HG02588 (cell line): ENCODE measurements at regions not wholly inside any gene's neighbourhood (a gene's known extent, or its start where the extent isn't known, plus 50 kb on each side); places are given as distances from the start of the nearest gene placed in this dataset.

ENCODE experiments used
- ATAC-seq: cut with Tn5 transposase; IDR thresholded peaks from one replicate; pipeline ENCODE4 v1.9.1; 2021; ENCODE audit warnings: mild to moderate bottlenecking, moderate library complexity; ENCODE audit not compliant: unreplicated experiment

GRCh38 chr12:132426349-132427173 is 63.4 kb upstream of the FBRSL1 start:
- ATAC-seq, result no peak

DNA sequence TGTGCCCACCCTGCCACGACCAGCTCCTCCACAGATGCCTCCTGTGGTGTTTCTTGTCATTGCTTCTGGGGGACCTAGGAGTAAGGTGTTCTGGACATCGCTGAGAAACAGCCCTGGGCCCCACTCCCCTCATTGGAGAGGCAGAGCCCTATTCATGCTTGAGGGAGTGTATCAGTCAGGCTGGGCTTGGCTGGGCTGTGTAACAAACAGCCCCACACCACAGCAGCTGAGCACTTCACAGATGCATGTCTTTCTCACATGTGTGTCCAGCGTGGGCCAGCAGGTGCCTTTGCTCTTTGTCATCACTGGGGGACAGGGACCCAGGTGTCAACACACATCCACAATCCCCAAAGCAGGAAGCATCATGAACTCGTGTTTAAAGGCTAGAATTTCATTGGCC is 65.1 kb upstream of the FBRSL1 start:
- no peak for ATAC-seq

- no peak for ATAC-seq
Measured at GRCh38 chr12:132423820-132424645, 65.9 kb upstream of the FBRSL1 start.

DNA sequence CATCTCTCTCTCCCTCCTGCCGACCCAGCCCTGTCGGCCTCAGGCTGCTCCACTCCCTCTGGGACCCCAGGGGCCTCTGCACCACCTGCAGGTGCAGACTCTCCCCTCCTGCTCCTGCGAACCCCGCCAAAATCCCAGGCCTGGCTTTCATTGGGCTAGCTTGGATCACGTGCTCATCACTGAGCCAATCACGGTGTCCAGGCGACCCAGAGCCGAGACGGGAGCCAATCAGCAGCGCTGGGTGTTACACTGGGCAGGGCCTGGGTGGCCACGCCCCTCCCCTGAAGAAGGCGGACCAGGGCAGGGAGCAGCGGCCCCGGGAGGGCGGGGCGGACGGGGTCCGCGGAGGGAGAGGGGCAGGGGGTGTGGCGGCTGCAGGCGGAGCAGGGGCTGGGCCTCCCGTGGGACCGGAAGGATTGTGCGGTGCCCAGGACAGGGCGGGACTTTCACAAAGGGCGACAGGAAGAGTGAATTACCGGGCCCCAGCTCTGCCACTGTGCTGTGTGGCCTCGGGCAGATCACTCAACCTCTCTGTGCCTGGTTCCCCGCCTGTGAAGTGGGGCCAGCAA is 66.6 kb upstream of the FBRSL1 start:
- ATAC-seq, result no peak

DNA sequence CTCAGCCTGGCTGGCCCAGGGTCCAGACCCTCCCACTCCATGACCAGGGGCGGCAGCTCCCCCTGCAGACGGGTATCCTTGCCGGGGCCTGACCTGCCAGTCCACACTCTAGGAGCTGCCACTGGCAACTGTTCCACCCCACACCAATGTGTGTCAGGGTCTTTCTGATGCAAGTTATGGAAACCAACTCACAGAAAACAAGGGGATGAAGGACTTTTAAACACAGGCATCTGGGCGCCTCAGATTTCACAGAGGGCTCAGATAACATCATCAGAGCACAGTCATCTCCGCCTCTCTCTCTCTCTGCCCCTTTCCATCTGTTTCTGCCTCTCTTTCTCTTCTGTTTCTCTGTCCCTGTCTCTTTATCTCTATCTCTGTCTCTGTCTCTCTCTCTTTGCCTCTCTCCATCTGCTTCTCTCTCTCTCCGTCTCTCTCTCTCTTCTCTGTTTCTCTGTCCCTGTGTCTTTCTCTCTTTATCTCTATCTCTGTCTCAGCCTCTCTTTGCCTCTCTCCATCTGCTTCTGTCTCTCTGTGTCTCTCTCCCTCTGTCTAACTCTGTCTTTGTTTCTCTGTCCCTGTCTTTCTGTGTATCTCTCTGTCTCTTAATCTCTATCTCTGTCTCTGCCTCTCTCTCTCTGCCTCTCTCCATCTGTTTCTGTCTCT is 67.4 kb upstream of the FBRSL1 start:
- no peak for ATAC-seq

DNA sequence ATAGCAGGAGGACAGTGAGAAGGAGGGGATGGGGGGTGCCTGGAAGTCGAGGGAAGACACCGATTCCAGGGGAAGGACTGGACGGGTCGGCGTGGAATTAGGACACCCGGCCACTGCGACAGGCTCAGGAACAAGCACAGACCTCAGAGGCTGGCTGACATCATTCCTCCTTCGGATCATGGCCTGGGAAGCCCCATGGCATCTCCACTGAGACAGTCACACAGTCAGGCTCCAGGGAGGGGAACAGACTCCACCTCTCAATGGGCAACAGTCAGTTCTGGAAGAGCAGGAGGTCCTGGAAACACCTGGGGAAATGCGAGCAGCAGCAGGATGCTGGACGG is 67.9 kb upstream of the FBRSL1 start:
- ATAC-seq, result no peak

- ATAC-seq, result no peak
Measured at GRCh38 chr12:132419631-132420246, 70.2 kb upstream of the FBRSL1 start.

GRCh38 chr12:132418393-132418925 is 71.5 kb upstream of the FBRSL1 start:
- ATAC-seq, result no peak

- no peak for ATAC-seq
Measured at GRCh38 chr12:132417741-132418140, 72.2 kb upstream of the FBRSL1 start.

DNA sequence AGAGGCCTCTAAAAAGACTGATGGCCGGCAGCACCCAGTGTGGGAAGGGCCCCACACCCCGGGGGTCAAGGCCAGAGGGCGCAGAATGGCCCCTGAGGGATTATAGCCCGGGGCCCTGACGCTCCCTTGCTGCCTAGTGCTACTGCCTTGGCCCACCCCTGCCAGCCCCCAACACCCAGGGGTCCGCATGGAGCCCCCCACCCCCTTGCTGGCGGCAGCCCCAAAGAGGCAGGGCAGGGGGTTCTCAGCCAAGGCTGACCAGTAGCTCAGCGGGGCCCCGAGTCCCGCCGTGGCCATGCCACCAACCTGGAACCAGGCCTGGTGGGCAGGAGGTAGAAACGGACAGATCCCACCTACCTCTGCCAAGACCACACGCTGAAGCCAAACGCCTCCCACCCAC is 73.1 kb upstream of the FBRSL1 start:
- no peak for ATAC-seq

- no peak for ATAC-seq
Measured at GRCh38 chr12:132416121-132416673, 73.8 kb upstream of the FBRSL1 start.

GRCh38 chr12:132415327-132416120 is 74.4 kb upstream of the FBRSL1 start:
- no peak for ATAC-seq

- peak; percentile 62 for ATAC-seq
Measured at GRCh38 chr12:132414634-132415326, 75.2 kb upstream of the FBRSL1 start.

- no peak for ATAC-seq
Measured at GRCh38 chr12:132413931-132414588, 75.9 kb upstream of the FBRSL1 start.

DNA sequence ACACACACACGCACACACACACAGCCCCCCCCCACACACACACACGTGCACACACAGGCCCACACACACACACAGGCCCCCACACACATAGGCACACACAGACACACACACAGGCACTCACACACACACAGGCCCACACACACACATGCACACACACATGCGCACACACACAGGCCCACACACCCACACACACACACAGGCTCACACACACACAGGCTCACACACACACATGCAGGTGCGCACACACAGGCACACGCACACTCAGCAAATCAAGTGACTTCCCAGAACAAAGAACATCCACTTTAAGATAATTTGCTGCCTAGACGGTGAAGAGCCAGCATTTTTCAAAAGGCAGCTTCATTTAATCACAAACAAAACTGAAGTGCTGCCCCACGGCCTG is 78.5 kb upstream of the FBRSL1 start:
- ATAC-seq, result no peak

DNA sequence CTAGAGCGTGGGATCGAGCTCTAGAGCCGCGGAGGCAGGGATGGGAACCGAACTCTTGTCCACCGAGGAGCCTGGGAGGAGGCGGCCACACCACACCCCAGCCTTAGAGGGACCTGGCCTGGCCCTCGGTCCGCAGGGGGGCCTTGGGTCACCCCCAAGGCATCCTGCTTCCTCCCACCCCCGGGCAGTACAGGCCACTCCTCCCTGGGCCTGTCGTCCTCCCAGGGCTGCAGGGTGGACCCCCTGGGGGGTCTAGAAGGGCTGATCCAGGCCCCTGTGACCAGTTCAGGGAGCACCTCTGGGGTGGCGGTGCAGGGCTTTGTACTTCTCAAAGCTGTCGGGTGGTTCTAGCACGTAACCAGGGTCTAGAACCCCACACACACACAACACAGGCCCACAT is 79.1 kb upstream of the FBRSL1 start:
- ATAC-seq, result no peak

DNA sequence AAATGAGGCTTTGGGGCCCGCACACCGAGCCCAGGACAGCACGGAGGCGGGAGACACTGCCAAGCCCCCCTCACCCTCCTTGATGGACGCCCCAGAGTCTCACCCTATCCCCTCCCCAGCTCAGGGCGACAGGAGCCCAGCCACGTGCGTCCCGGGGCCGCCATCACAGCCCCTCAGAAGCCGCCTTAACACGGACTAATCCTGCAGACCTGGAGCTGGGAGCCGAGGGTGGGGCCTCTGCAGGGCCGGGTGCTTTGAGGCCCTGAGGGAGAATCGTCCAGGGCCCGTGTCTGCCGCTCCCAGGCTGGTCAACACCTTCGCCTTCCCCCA is 79.7 kb upstream of the FBRSL1 start:
- no peak for ATAC-seq

DNA sequence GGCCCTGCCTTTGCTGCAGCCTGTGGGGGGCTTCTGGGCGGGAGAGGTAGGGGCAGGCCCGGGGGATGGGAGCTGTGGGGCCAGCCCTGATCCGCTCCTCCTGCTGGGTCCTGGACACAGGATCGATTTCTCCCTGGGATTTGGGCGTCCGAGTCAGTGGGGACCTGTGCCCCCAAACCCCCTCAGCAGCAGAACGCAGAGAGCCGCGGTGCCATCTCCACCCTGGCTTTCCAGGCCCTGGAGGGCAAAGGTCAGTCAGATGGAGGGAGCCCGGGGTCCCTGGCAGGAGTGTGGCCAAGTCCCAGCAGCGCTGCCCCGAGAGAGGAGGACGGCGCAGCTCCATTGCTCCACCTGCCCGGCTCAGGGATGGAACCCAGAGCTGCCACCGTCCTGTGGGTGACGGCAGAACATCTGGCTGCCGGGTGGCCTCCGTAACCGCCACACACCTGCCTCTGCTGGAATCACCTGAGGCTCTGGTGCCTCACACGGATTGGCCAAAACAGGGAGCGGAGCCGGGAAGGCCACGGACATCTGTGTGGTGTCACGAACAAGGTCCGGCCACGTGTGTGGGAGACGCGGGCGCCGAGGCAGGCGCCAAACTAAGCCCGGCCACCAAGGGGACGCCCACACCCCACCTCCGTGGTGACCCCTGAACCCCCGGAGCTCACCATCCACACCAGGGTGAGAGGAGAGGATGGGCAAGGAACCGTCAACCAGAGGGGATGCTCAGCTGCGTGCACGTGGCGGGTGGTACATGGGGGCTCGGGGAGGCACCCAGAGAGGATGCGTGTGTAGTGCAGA is 80.3 kb upstream of the FBRSL1 start:
- ATAC-seq, result no peak
